ENCODE measurements at regions not wholly inside any gene's neighbourhood (a gene's known extent, or its start where the extent isn't known, plus 50 kb on each side); places are given as distances from the start of the nearest gene placed in this dataset.

DNA sequence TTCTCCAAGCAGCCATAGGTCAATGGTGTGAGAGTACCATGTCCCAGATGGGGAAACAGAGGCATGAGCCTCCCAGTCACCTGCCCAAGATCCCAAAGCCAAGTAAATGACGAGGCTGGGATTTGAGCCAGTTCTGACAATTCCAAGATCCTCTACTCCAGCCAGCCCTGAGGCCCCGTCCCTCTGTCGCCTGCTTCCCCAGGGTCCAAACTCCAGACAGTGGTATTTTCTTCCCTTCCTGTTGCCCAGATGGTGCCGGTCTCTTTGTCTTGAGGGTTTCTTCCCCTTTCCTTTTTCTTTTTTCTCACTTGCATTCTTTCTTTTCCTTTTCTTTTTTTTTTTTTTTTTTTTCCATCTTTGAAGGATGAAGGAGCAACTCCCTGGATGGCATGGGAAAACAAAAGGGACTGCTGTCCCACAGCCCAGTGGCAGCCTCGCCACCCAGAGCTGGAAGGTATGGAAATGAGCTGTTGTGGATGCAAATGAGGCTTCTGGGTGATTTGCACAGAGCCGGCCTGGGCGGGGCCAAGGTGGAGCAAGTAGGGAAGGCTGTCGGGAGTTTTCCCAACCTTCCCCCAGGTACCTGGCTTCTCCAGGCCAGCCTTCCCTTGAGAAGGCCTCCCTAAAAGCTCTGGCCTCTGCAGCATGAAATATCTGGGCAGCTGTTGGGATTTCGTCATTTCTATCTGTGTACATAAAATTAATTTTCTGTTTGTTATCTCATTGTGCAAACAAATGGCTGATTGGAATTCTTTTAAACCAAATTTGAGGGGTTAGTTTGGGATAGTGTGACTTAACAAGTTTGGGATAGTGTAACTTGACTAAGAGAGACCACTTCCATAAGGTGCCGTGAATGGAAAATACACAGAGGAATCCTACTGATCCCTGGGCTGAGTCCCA lies 146.8 kb downstream of the MN1 start:
- no peak for DNase-seq
- H3K4me3 Mint-ChIP-seq: no peak overlapping the region
- intact Hi-C loops (cut with micrococcal nuclease): no loop called here
- CTCF ChIA-PET: no interaction called here
- H3K27me3 Mint-ChIP-seq (ENCODE audit: low read depth): peaks cover 9% of the 10 kb centered on the region
- H3K4me1 Mint-ChIP-seq (ENCODE audit: low read depth): no peaks in the 10 kb centered on the region
- H3K36me3 Mint-ChIP-seq (ENCODE audit: low read depth): no peaks in the 10 kb centered on the region
- no peak overlapping the region for H3K27ac Mint-ChIP-seq
- peaks cover 19% of the 10 kb centered on the region for H3K9me3 Mint-ChIP-seq

DNA sequence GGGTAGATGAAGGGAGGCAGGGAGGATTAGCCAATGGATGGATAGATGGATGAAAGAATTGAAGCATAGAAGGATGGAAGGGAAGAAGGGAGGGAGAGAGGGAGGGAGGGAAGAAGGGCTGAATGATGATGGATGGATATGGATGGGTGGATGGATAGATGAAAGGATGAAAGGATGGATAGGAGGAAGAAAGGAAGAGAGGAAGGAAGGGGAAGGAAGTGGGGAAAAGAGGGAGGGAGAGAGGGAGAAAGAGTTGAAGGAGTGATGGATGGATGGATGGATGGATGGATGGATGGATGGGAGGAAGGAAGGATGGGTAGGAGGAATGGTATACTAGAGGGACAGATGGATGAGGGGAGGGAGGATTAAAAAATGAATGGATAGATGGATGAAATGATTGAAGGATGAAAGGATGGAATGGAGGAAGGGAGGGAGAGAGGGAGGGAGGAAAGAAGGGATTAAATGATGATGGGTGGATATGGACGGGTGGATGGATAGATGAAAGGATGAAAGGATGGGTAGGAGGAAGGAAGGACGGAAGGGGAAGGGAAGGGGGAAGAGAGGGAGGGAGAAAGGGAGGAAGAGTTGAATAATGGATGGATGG lies 145.9 kb downstream of the MN1 start:
- Mint-ChIP-seq H3K4me3 (no peak overlapping the region), H3K27ac (no peak overlapping the region), H3K4me1 (ENCODE audit: low read depth) (no peaks in the 10 kb centered on the region), H3K36me3 (ENCODE audit: low read depth) (no peaks in the 10 kb centered on the region), H3K27me3 (ENCODE audit: low read depth) (peaks cover 9% of the 10 kb centered on the region), H3K9me3 (peaks cover 19% of the 10 kb centered on the region)
- DNase-seq: no peak
- intact Hi-C loops (cut with micrococcal nuclease): no loop called here
- CTCF ChIA-PET: no interaction called here

DNA sequence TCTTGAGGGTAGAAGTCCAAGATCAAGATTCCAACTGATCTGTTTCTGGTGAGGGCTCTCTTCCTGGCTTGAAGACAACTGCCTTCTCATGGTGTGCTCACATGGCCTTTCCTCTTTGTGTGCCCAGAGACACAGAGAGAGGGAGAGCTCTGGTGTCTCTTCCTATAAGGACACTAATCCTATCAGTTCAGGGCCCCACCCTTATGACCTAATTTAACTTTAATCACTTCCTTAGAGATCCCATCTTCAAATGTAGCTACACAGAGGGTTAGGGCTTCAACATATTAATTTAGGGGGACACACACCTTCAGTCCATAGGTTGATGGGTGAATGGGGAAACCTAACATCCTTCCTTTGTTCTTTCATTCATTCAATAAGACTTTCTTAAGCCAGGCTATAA lies 144.6 kb downstream of the MN1 start:
- CTCF ChIA-PET: no interaction called here
- DNase-seq: no peak
- Mint-ChIP-seq H3K4me1 (ENCODE audit: low read depth) (no peaks in the 10 kb centered on the region), H3K36me3 (ENCODE audit: low read depth) (no peaks in the 10 kb centered on the region), H3K27me3 (ENCODE audit: low read depth) (peaks cover 12% of the 10 kb centered on the region), H3K9me3 (peaks cover 19% of the 10 kb centered on the region), H3K27ac (no peak overlapping the region), H3K4me3 (no peak overlapping the region)
- intact Hi-C loops (cut with micrococcal nuclease): no loop called here

DNA sequence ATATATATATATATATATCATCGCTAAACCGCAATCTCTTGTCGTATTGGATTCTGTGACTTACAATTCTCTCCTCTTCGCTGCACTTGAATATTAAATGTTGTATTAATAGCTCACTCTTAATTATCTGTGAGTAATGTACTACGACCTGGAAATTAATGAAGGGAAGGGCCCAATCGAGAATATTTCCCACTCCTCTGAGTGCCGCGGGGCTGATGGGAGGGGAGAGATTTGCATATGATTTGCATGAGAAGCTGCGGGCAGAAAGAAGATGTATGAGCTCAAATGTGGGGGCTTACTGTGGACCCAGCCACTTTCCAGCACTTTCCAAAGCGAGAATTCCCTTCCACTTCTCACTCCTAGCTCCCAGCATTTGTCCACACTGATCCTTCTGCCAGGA lies 141.2 kb downstream of the MN1 start:
- Mint-ChIP-seq H3K27me3 (ENCODE audit: low read depth) (peaks cover 10% of the 10 kb centered on the region), H3K36me3 (ENCODE audit: low read depth) (no peaks in the 10 kb centered on the region), H3K4me1 (ENCODE audit: low read depth) (no peaks in the 10 kb centered on the region), H3K9me3 (peaks cover 18% of the 10 kb centered on the region), H3K4me3 (no peak overlapping the region), H3K27ac (no peak overlapping the region)
- intact Hi-C loops (cut with micrococcal nuclease): no loop called here
- CTCF ChIA-PET: no interaction called here
- no peak for DNase-seq

DNA sequence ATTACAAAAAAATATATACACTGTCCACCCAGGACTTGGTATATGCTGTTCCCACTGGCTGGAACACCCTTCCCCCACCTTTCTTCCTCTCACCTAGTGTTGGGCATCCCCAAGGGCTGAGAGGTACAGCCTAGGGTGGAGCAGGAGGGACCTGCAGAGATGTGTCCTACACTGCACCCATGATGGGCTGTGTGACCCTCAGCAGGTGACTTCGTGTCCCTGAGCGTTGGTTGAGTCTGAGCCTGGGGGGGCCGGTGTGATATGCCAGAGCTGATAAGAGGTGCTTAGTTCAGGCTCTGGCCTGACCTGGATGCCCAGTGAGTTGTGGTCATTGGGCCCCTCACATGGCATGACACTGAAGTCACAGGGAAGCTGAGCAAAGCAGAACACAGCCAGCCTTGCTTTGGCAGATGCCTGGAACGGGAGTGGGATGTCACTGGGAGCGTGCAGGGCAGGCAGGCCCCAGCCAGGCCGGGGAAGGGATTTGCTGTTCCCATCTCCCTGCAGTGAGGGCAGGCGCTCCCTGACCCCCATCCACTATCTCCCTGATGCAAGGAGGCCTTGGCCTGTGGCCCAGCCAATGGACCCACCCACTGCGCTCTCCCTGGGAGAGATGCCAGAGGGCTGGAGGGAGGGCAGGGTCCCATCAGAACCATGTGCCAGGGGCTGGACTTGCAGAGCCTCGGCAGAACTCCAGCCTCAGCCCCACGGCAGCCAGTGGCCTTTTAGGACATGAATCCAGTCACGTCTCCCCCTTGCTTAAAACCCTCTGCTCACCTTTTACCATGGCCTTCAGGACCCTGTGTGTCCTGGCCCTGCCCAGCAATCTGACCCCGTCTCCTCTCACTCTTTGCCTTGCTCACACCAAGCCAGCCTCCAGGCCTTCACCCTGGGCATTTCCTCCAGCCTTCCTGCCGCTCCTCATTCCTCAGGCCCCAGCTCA lies 138.9 kb downstream of the MN1 start:
- CTCF ChIA-PET: no interaction called here
- Mint-ChIP-seq H3K27me3 (ENCODE audit: low read depth) (peaks cover 15% of the 10 kb centered on the region), H3K27ac (no peak overlapping the region), H3K4me1 (ENCODE audit: low read depth) (no peaks in the 10 kb centered on the region), H3K9me3 (peaks cover 6% of the 10 kb centered on the region), H3K4me3 (no peak overlapping the region), H3K36me3 (ENCODE audit: low read depth) (no peaks in the 10 kb centered on the region)
- no peak for DNase-seq
- intact Hi-C loops (cut with micrococcal nuclease): no loop called here

DNA sequence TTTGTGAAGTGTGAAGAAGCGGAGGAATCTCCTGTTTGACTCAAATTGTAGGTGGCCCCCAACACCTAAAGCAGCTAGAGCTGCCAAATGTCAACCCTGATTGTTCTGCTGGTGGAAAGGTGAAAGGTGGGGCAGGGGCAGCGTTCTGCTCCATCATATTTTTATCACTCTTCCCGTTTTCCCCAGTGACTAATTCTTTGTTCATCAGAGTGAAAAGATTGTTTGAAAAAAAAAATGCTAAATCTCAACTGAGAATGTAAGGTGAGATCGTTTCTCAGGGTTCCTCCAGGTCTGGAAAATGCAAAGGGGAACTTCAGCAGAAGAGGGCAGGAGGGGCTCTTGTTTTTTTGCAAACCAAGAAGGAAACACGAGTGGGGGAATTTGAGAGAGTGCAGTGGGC lies 137.7 kb downstream of the MN1 start:
- Mint-ChIP-seq H3K27ac (no peak overlapping the region), H3K4me1 (ENCODE audit: low read depth) (no peaks in the 10 kb centered on the region), H3K36me3 (ENCODE audit: low read depth) (no peaks in the 10 kb centered on the region), H3K27me3 (ENCODE audit: low read depth) (peaks cover 19% of the 10 kb centered on the region), H3K4me3 (no peak overlapping the region), H3K9me3 (peaks cover 6% of the 10 kb centered on the region)
- CTCF ChIA-PET: no interaction called here
- intact Hi-C loops (cut with micrococcal nuclease): no loop called here
- DNase-seq: no peak

DNA sequence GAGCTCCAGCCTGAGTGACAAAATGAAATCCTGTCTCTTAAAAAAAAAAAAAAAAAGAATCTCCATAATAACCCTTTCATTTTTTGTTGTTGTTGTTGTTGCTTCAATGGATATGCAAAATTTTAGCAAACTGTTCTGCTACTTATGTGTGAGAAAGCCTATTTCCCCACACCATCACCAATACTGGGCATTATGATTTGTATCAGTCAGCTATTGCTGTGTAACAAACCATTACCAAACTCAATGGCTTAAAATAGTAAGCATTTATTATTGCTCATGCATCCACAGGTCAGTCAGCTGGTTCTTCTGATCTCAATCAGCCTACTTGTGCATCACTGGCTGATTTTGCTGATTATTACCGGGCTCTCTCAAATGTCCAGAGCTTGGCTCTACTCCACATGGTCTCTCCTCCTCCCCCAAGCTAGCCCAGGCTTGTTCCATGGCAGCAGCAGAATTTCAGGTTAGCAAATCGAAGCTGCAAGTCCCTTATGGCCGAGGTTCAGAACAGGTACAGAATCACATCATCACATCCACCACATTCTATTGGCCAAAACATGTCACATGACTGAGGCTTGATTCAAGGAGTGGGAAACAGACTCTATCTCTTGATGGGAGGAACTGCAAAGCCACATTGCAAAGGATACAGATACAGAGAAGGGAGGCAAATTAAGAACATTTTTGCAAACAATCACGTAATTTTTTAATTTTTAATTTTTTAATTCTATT lies 135.1 kb downstream of the MN1 start:
- H3K36me3 Mint-ChIP-seq (ENCODE audit: low read depth): no peaks in the 10 kb centered on the region
- H3K4me1 Mint-ChIP-seq (ENCODE audit: low read depth): no peaks in the 10 kb centered on the region
- intact Hi-C loops (cut with micrococcal nuclease): no loop called here
- peaks cover 6% of the 10 kb centered on the region for H3K9me3 Mint-ChIP-seq
- DNase-seq: no peak
- CTCF ChIA-PET: no interaction called here
- H3K27ac Mint-ChIP-seq: no peak overlapping the region
- peaks cover 40% of the 10 kb centered on the region for H3K27me3 Mint-ChIP-seq (ENCODE audit: low read depth)
- H3K4me3 Mint-ChIP-seq: no peak overlapping the region

DNA sequence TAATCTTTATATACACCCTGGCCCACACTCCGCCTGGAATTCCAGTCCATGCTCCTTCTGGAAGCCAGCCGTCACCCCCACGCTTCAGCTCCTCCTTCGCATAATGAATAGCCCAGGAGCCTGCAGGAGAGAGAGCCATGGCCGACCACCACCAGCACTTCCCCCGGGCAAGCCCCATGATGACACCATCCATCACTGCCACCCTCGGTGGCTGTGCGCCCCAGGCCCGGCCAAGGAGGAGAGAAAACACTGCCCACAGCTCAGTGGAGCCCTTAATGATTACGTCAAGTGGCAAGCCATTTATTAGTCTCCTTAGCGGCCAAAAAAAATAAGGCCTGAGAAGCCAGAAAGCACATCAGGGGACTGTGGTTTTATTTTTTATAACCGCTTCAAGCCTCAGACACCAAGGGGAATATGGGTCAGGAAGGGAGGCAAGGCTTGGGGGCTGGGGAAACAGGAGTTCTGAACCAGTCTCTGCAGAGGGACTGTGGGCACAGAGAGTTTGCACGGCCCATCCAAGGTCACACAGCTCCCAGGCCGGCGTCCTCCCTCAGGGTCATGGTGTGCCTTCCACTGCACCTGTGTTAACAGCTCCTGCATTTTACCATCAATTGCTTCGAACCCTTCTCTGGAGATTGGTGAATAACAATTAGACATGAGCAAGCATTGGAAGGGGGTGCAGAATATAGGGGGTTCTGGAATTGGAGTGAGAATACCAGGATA lies 134.3 kb downstream of the MN1 start:
- intact Hi-C loops (cut with micrococcal nuclease): no loop called here
- no peaks in the 10 kb centered on the region for H3K4me1 Mint-ChIP-seq (ENCODE audit: low read depth)
- H3K27me3 Mint-ChIP-seq (ENCODE audit: low read depth): peaks cover 38% of the 10 kb centered on the region
- no peaks in the 10 kb centered on the region for H3K36me3 Mint-ChIP-seq (ENCODE audit: low read depth)
- DNase-seq: no peak
- peaks cover 6% of the 10 kb centered on the region for H3K9me3 Mint-ChIP-seq
- H3K27ac Mint-ChIP-seq: no peak overlapping the region
- H3K4me3 Mint-ChIP-seq: no peak overlapping the region
- CTCF ChIA-PET: no interaction called here

DNA sequence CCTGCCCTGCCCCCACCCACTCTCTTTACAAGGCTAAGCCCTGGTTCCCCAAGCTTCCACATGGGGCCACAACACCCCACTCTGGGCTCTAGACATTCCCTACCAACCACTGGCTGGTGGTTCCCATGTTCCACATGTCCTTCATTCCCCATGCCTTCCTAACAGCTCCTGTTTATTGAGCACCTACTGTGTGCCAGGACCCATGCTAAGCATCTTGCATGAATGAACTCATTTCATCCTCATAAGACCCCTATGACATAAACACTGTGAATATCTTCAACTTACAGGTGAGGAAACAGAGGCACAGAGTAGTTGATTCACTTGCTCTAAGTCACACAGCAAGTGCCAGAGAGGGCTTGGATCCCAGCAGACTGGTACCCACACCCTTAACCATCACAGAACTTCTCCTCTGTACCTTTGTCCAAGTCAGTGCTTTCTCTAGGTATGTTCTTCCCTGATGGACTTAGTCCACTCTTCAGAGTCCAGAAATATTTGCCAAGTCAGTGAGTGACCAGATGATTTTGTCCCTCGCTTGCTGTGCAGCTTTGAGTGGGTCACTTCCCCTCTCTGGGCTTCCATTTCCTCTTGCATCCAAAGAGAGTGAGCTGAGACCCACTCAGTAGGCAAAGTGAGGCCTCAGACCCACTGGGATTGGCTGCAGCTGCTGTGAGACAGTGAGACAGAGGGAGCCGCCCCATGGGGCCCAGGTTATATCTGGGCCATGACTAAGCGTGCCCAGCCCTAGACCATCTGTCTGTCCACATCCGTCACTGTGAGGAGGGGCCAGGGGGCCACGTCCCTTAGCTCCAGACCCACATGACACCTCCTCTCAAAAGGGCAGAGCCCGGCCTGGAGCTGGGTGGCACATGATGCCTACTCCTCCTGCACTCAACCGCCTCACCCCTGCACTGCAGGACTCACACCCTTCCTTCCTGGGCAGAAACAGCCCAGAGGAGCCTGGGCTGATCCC lies 132.4 kb downstream of the MN1 start:
- Mint-ChIP-seq H3K27me3 (ENCODE audit: low read depth) (peaks cover 34% of the 10 kb centered on the region), H3K4me1 (ENCODE audit: low read depth) (no peaks in the 10 kb centered on the region), H3K36me3 (ENCODE audit: low read depth) (no peaks in the 10 kb centered on the region), H3K9me3 (peaks cover 6% of the 10 kb centered on the region), H3K27ac (no peak overlapping the region), H3K4me3 (no peak overlapping the region)
- CTCF ChIA-PET: no interaction called here
- intact Hi-C loops (cut with micrococcal nuclease): no loop called here
- no peak for DNase-seq

DNA sequence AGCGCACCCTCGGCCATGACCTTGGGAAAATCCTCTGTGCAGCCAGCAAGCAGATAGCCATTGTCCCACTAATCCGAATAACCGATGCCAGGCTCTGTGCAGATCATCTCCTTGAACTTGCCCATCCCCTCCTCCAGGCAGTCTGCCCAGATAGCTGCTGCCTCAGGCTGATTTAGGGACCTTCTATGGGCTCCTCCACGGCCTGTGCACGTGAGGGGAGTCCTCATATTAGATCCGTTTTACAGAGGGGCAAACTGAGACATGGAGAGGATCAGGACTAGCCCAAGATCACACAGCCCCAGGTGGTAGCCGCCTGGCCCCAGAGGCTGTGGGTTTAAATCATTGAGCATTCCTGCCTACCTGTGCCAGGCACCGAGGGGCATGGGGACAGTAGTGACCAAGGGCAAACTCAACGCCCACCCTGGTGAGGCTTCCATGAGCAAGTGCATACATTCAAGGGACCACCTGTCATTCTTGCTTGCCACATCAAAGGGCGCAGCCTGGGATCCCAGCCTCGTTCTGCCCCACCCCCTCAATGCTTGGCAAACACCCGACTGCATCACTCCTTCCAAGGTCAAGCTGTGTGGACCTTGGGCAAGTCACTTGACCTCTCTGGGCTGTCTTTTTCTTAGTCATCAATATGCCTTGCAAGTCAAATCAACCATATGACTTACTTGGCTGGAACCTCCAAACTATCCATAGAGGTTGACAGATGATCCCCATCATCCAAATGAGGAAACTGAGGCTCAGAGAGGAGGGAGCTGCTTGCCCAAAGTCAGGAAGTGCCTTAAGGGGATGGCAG lies 131.6 kb downstream of the MN1 start:
- no peak for DNase-seq
- peaks cover 6% of the 10 kb centered on the region for H3K9me3 Mint-ChIP-seq
- H3K4me3 Mint-ChIP-seq: no peak overlapping the region
- no peaks in the 10 kb centered on the region for H3K4me1 Mint-ChIP-seq (ENCODE audit: low read depth)
- no peak overlapping the region for H3K27ac Mint-ChIP-seq
- H3K36me3 Mint-ChIP-seq (ENCODE audit: low read depth): no peaks in the 10 kb centered on the region
- H3K27me3 Mint-ChIP-seq (ENCODE audit: low read depth): peaks cover 31% of the 10 kb centered on the region
- CTCF ChIA-PET: no interaction called here
- intact Hi-C loops (cut with micrococcal nuclease): no loop called here
